ENCODE measurements at regions not wholly inside any gene's neighbourhood (a gene's known extent, or its start where the extent isn't known, plus 50 kb on each side); places are given as distances from the start of the nearest gene placed in this dataset.

DNA sequence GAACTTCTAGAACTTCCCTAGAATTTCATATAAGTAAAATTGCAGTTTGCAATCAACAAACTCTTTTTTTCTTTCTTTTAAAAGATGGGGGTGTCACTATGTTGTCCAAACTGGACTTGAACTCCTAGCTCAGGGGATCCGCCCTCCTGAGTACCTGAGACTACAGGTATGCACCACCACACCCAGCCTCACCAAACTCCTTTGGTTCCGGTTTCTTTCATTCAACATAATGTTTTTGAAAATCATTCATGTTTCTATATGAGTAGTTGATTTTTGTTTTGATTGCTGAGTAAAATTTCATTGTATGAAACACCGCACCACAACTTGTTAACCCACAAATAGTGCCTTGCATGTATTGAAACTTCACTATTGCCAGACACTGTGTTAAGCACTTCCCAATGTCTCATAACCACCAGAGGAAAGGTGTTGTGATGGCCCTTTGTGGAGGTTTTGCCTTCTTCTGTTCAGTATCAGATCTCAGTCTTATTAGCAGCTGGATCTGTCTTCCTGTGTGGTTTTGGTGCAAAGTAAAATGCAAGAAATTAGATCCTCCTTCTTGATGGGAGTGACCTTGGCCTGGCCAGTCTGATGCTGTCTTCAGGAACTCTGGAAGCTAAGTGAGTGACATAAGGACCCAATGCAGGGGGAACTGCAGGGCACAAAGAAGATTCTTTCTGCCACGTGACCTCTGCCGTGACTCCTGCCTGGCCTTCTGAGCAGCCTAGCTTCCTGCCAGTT is 78.8 kb upstream of the UBE2E1 start:
- TF ChIP-seq TAF1 (IDR thresholded peaks at IDR 0.05; ENCODE audit: borderline replicate concordance, low read depth, low read length) = no peak
- TF ChIP-seq POLR2A (IDR thresholded peaks at IDR 0.05; ENCODE audit: low read depth, low read length) = no peak
- no peak for TF ChIP-seq POLR2AphosphoS5 (IDR thresholded peaks at IDR 0.05; ENCODE audit: low read depth, low read length)

Measured in GM12892 (cell line).